HG03159 (cell line): ENCODE measurements at regions not wholly inside any gene's neighbourhood (a gene's known extent, or its start where the extent isn't known, plus 50 kb on each side); places are given as distances from the start of the nearest gene placed in this dataset.

Source experiments
- ATAC-seq: cut with Tn5 transposase; IDR thresholded peaks from one replicate; pipeline ENCODE4 v1.9.1; 2021; ENCODE audit warnings: mild to moderate bottlenecking, moderate library complexity; ENCODE audit not compliant: unreplicated experiment

DNA sequence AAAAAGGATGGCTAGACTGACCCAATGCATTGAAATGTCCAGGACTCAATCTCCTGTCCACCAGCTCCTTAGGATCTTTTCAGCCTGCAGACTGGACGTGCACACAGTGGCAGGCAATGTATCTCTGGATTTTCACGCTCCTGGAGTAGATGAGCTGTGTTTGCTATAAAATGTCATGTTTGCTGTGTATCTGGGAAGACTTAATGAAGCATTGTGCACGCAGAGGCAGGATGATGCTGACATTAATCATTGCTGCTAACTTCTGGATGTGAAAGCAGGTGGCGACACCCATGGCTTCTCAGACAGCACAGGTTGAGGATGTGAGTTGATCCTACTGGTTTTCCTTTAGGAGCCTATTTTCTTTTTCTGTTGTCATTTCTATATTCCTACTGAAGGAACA is 133.1 kb upstream of the PCSK2 start:
- ATAC-seq, result no peak

DNA sequence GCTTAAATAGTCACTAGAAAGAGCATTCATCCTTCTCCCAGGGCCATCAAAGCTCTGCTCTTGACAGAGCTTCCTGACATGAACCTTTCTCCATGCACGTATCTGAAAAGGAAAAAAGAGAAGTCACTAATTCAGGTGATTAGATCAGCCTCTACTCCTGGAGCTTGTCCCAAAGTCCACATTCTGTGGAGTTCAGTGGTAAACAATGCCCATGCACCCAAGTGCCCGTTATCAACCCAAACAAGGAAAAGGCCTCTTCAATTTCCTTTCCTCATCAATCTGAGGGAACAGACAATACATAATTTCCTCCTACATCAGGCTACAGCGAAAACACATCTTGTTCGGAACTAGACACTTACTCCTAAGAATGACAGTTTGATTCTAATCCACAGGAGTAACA is 129.2 kb upstream of the PCSK2 start:
- no peak for ATAC-seq

DNA sequence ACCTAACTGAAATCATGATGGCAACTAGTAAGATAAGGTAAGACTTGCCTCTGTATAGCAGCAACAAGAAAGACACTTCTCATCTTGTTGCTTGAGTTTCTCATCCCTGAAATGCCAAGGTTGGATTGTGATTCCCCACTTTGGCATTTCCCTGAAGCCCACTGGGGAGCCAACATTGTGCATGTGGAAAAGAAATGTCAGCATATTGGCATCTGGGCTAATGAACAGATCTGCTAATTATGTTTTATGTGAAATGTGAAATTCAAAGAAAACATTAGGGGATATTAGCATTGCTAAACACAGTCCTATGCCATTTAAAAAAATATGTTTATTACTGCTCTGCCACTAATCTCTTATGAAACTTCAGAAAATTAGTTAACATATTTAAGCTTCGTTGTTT is 126.3 kb upstream of the PCSK2 start:
- no peak for ATAC-seq

DNA sequence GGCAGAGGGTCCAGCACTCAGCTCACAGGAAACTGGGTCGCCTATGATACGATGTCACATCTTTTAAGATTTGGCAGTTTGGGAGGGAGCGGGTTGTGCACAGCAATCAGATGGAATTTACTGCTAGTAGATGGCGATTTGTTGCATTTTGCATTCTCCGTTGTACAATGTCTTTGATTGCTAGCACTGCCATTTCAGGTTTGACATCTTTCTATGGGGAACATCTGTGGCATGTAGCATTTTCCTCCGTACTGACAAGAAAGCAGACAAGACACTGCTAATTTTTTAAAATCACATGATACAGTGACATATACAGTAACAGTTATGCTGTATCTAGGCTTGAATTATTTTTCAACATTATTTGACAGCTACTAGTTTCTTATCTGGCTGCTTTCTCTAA is 119.7 kb upstream of the PCSK2 start:
- ATAC-seq, result no peak

DNA sequence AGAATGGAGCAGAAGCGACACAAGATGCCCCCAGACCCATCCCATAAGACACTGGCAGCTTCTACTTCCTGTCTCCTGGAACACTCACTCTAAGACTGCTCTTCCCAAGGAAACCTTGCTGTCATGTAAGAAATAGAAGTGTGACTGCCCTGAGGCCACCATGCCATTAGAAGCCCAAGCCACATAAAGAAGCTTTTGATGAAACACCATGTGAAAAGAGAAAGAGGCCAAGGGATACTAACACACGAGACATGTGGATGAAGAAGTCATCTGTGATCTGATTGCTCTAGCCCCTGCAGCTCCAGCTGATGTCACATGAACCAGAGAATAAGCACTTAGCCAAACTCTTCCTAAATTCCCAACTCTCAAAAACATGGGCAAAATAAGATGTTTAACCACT is 117.9 kb upstream of the PCSK2 start:
- ATAC-seq, result no peak

DNA sequence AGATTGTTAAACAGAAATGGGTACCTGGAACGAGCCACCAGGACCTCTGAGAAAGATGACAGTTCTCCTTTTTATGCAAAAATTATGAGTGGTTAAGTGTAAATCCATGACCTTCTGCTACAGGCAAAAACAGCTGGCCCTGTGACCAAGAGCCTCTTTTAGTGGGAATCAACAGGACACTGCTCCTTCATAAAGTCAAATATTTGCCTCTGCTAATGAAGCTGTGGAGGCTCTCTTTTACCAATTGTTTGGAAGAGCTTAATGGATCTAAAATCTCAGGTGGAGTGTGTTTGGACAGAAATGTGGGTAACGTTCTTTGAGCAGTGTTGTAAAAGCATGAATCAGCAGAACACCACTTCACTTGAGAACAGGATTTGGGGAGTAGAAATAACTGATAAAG is 117.5 kb upstream of the PCSK2 start:
- ATAC-seq, result no peak

DNA sequence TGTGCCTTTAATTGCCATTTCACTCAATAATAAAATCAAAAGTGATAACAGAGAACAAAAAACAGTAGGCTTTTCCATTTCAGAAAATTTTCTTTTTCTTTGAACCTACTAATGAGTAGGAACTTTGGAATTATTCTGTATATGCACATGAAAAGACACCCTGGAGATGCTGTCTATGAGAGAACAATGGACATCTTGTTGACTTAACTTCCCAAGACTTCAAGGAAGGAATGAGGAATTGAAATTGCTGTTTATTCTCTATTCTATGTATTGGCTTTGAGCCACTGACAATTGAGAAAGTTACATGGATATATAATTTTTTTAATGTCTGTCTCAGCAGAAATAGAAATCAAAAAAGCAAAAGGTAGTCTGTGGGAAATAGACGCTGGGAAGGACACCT is 98.6 kb upstream of the PCSK2 start:
- ATAC-seq, result no peak

DNA sequence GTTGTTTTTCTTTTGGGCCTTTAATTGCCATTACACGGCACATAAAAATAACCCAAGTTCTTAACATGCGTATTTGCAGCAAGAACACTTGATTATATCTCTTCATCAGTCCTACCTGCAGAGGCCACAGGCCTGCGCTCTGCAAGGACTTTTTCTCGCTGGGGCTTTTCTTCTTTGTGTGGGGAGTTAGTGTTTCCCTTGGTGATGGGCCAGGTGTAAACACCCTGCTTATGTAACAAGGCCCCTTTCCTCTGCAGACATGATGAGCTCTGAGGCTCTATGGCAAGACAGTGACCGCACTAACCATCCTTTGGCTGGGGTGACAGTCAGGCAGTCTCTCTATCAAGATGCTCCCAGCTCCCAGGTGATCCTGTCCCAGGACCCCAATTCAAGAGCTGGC is 97.8 kb upstream of the PCSK2 start:
- no peak for ATAC-seq

DNA sequence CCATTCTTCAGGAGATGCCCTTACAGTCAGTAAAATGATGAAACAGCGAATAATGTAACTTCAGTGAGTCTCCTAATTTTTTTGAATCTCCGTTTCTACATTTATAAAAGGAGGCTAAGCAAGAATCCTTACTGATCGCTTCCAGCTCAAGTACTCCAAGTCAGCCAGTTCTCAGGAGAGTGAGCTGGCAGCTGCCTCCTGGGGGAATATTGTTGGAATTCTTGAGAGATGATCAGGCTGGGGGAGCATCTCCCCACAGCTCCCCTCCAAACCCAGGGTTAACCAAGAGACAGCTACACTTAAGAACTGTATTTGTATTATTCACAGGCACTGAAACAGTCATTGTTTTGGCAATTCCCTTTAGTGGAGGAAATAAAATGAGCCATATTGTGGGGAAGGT is 89.1 kb upstream of the PCSK2 start:
- no peak for ATAC-seq

DNA sequence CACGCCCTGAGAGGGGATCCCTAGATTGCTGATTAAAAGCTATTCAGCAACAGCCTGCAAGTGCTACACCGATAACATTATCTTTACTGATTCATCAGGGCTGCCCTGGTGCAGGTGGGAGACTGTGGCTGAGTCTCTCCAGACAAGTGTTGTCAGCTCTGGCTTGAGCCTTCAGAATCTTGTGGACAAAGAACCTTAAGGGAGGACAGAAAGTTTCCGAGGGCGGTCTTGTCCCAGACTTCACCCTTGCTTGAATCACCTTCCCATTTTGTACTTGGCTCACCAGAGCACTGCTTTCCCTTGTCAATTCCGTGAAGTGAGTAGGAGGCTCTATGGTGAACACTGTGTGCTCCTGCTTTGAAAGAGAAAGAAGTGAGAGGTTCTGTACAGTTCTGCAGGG is 88.6 kb upstream of the PCSK2 start:
- ATAC-seq, result no peak

DNA sequence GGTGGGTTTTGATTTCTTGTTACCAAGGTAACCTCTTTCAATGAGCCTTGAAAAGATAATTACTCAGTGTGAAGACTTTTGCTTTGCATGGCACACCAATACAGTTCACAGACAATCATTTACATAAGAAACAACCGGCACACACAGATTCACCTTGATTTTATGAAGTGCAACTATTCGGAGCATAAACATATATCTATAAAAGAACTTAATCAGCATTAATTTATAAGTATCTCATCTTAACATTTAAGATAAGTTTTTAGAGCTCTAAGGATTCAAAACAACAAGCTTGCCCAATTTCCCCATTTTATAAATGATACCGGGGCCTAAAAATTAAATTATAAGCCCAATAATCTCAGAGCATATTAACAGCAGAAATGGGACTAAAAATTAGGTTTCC is 85.9 kb upstream of the PCSK2 start:
- ATAC-seq, result no peak

DNA sequence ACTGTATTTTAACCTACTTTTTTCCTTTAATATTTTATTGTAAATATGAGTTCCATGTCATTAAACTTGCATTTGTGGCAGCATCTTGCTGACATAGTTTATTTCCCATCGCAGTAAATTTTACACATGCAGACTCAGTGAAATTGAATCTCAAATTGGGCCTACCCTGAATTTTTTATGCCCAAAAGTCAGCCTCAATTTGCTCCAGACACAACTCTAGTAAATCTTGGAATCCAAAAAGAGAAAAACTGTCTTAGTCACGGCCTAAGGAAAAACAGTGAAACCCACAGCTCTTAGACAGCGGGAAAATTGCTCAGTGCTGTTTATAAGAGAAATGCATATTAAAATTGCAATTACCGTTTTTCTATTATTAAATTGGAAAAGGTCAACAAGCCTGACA is 85.3 kb upstream of the PCSK2 start:
- no peak for ATAC-seq

DNA sequence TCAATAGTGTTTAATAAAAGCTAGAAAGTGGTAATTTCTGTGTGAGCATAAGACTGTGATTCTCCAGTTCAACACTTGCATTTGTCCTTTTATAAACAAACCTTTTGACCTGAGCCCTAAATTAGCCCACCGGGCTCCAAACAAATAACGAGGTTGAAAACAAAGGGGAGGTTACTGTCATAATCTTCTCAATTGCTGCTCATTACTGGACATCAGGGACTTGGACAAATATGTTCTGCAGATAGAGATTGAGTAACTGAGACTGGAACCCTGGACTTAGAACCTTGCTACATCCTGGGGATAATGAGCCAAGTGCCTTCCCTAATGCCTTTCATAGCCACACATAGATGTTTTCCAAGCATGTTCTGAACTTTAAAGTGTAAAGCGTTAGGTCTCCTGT is 84.2 kb upstream of the PCSK2 start:
- ATAC-seq, result no peak

DNA sequence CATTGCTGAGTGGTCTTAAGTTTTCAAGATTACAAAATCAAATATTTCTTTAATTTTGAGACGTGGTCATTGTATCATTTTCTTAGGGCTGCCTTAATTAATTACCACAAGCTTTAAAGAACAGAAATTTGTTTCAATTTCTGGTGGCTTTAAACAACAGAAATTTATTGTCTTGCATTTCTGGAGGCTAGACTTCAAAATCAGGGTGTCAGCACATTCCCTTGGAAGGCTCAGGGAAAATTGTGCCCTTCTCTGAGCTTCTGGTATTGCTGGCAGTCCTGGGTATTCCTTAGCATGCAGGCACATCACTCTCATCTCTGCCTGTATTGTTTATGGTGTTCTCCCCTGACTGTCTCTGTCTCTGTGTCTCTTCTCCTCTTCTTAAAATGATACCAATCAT is 76.0 kb upstream of the PCSK2 start:
- no peak for ATAC-seq

DNA sequence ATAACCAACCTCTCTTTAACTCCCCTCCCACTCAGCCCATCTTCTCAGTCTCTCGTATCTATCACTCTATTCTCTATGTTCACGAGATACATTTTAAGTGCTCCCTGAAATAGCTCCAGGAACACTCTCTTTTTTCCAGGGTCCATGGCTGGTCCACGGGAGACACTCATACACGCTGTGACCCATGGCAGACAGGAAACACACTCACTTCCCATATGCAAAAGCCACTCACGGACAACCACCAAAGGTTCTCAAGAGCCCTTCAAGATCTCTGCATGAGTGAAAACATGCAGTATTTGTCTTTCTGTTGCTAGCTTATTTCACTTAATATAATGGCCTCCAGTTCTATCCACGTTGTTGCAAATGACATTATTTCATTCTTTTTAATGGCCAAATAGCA is 71.4 kb upstream of the PCSK2 start:
- no peak for ATAC-seq

DNA sequence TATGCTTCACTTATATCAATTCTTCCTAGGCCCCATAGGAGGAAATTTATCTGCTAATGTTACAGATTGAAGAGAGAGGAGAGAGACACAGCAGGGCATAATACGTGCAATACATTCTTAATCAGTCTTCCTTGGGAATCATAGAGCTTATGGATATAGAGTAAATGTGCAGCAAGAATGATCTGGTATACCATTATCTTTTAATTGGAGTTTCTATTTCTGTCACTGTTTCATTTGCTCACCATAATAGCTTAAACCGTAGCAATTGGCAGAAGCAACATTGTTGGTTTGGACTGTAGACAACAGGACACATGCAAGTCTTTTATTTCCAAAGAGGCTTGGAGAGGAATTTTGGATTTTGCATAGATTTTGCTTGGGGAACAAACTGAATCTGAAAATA is 68.1 kb upstream of the PCSK2 start:
- ATAC-seq, result no peak

DNA sequence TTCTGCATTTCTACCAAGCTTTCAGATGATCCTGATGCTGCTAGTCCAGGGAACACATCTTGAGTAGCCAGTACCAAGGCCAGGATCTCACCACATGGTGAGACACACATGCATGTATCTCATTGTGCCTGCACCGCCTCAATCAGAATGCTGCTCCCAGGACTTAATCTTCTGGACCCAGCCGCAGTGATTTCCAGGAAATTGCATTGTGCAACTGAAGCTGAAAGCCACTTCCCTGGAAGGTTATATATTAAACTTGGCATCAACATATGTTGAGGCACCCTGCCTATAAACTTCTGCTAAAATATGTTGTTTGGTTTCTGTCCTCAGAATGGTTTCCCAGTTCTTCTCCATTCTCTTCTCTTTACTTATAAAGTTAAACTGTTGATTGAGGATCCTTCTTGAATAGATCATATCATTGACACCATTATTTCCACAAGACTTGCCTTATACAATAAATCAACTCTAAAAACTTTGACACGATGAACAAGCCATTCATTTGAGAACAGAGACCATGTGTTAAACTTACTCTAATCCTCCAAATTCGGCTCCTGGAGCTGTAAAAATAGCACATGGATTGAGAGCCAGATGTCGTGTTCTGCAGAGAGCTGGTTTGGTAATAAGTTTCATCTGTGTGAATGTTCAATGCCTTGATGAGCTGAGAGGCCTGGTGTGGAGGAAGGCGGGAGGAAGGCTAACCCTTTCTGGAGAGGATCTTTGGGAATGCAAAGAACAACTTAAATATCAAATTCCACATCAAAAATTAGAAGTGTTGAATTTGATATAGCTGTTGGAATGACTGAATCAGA is 65.0 kb upstream of the PCSK2 start:
- ATAC-seq, result no peak

DNA sequence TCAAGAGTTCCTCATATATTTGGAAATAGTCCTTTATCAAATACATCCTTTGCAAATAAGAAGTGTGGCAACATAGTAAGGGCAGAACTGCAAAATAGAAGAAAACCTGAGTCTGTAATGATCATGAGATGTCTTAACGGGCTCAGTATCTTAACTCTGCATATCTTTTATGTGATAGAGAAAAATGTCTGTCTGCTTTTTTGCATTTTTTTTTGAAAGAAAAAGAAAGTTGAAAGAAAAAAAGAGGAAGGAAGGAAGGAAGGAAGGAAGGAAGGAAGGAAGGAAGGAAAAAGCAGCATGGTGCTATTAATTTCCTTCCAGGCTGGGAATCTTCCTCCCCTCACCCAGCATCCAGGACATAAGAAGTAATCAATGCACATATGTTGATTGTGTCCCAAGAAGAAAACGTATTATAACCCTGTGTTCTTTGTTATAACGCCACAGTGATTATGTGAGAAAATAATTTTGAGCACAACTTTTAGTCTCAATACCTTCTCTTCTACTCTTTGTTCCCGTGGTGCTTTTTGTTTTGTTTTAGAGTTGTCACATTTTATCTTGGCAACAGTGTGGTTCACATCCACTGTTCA is 58.7 kb upstream of the PCSK2 start:
- no peak for ATAC-seq

DNA sequence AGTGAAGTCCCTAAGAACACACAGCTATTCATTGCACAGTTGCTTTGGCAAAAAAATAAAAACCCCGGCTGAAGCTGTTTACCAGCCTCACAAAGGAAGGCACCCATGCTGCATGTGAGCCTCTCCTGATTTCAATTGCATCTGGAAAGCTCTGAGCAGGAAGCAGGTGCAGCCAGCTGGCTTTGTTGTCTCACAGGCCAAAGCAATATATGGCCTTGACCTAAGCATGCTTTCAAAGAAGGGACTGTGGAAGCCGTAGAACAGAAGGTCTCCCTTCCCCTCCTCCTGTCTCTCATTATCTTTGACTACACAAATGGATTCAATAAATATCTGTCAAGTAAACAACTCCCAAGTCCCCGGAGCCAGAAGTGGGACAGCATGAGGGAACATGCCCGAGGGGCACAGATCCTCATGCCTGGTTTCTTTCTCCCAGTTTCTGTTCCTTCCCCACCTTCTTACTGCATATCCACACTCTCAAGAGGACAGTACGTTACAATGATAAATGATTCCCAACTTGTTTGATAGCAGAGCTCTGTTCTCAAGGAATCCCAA is 57.2 kb upstream of the PCSK2 start:
- ATAC-seq, result no peak

DNA sequence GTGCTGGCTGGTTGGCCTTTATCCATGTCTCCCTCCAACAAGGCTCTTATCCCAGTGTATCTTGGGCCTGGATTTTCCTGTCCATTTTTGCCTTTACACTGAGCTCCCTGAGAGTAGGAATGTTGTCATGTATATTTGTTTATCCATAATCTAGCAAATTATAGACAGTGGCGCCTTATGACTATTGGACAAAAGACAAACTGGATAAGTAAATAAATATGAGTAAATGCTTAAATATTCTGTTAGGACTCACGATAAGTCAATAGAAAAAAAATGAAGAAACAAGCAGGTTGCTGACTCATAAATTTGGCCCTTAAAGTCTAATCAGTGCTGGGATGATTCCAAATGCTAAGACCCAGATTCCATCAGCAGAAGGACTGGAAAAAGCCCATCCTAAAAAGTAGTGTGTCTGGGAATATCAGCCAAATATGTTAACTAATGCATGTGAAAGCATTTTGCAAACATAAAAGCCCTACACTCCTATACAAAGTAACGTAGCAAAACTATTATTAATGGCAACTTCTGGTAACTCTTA is 55.0 kb upstream of the PCSK2 start:
- no peak for ATAC-seq

DNA sequence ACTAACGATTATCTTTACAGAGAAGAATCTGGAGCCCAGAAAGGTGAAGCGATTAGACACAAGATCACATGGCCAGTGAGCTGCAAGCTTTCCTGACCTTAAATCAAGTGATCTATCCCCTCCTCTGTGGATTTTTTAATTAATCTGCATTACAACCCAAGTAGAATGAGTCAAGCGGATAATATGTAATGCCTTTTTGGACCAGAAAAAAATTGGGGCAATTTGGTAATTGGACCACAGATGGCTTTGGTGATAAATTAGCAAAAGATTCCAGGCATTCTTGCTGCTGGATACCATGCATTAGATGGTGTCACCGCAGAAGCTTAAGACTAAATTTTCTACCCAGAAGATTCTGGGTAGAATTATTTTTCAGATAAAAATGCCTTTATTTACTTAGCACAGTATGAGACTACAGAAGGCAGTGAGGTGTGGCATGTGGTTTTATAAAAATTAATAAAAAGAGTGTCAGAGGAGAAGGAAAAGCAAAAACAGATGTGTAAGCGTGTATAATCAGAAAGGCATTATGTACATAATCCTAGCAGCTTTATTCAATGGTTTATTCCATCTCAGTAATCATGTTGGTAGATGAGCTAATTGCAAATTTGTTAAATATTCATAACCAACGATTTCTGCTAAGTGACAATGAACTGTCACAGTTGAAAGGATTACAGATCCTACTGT is 53.9 kb upstream of the PCSK2 start:
- no peak for ATAC-seq
